Glutamatergic neuron (in vitro differentiated cells): ENCODE measurements at regions not wholly inside any gene's neighbourhood (a gene's known extent, or its start where the extent isn't known, plus 50 kb on each side); places are given as distances from the start of the nearest gene placed in this dataset.

Experiments used
- DNase-seq: peaks from one replicate; pipeline ENCODE4 v3.0.0; 2022
- H3K27ac Mint-ChIP-seq: one replicate; pipeline ENCODE4 v1.8.0; 2020; ENCODE audit warnings: mild to moderate bottlenecking, mixed read lengths, inconsistent platforms; ENCODE audit not compliant: unreplicated experiment
- H3K27me3 Mint-ChIP-seq: one replicate; pipeline ENCODE4 v1.8.0; 2020; ENCODE audit warnings: mild to moderate bottlenecking, moderate library complexity, mixed read lengths, inconsistent platforms; ENCODE audit not compliant: unreplicated experiment
- H3K36me3 Mint-ChIP-seq: one replicate; pipeline ENCODE4 v1.8.0; 2020; ENCODE audit warnings: mild to moderate bottlenecking, mixed read lengths, inconsistent platforms; ENCODE audit not compliant: unreplicated experiment
- H3K4me1 Mint-ChIP-seq: one replicate; pipeline ENCODE4 v1.8.0; 2020; ENCODE audit warnings: mild to moderate bottlenecking, low read depth, mixed read lengths, inconsistent platforms; ENCODE audit not compliant: unreplicated experiment
- H3K4me3 Mint-ChIP-seq: one replicate; pipeline ENCODE4 v1.8.0; 2020; ENCODE audit warnings: mild to moderate bottlenecking, mixed read lengths, inconsistent platforms; ENCODE audit not compliant: unreplicated experiment
- H3K9me3 Mint-ChIP-seq: one replicate; pipeline ENCODE4 v1.8.0; 2020; ENCODE audit warnings: mild to moderate bottlenecking, moderate library complexity, mixed read lengths, inconsistent platforms; ENCODE audit not compliant: unreplicated experiment
- TF ChIP-seq, protein P1 (sequence below): fragments of 200-600 bp; sonication (generic); IDR thresholded peaks from one replicate; pipeline ENCODE4 v1.5.0; 2021; ENCODE audit not compliant: partially characterized antibody, unreplicated experiment

DNA sequence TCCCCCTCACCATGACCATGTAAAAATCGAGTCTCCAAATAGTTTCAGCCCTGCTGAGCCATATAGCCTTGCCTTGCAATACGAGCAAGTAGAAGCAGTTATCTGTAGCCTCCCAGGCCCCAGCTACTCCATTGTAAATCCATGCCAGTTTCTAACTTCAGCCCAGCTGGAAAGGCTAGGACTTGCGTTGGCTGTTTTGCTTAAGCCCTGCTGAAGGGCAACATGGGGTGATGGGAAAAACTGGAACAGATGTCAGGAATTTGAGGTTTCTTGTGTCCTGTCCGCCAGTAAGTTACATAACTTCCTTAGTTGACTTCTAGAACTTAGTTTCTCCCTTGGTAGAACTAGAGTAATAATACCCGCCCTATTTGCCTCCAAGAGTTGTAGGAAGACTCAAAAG, 216.0 kb upstream of the SERP2 start:
- Mint-ChIP-seq H3K27ac (no peak overlapping the region), H3K36me3 (no peaks in the 10 kb centered on the region), H3K27me3 (peaks cover 1% of the 10 kb centered on the region), H3K4me1 (peaks cover 17% of the 10 kb centered on the region), H3K4me3 (no peak overlapping the region), H3K9me3 (peaks cover 5% of the 10 kb centered on the region)
- no peak for DNase-seq
- TF ChIP-seq, protein P1, sequence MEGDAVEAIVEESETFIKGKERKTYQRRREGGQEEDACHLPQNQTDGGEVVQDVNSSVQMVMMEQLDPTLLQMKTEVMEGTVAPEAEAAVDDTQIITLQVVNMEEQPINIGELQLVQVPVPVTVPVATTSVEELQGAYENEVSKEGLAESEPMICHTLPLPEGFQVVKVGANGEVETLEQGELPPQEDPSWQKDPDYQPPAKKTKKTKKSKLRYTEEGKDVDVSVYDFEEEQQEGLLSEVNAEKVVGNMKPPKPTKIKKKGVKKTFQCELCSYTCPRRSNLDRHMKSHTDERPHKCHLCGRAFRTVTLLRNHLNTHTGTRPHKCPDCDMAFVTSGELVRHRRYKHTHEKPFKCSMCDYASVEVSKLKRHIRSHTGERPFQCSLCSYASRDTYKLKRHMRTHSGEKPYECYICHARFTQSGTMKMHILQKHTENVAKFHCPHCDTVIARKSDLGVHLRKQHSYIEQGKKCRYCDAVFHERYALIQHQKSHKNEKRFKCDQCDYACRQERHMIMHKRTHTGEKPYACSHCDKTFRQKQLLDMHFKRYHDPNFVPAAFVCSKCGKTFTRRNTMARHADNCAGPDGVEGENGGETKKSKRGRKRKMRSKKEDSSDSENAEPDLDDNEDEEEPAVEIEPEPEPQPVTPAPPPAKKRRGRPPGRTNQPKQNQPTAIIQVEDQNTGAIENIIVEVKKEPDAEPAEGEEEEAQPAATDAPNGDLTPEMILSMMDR, result no peak

DNA sequence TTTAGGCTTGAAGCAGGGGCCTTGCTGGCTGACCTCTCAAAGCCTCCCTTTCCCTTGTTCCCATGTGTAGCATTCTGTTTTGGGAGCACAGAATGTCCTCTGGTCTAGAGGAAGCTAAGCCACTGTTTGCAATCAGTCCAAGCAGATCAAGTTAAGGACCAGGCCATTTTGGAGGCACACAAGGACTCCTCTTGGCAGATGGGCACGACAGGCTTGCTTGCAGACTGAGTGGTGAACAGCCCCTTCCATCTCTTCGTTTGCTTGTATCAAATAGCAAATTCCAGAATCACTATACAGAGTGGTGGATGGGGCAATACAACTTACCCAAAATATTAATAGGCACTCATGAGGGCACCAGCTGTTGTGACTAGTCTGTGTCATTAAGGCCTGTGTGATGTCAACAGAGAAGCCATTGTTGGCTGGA, 215.5 kb upstream of the SERP2 start:
- Mint-ChIP-seq H3K36me3 (no peaks in the 10 kb centered on the region), H3K4me3 (no peak overlapping the region), H3K4me1 (peaks cover 15% of the 10 kb centered on the region), H3K27me3 (peaks cover 1% of the 10 kb centered on the region), H3K27ac (no peak overlapping the region), H3K9me3 (peaks cover 5% of the 10 kb centered on the region)
- DNase-seq, result no peak
- TF ChIP-seq, protein P1, result no peak

DNA sequence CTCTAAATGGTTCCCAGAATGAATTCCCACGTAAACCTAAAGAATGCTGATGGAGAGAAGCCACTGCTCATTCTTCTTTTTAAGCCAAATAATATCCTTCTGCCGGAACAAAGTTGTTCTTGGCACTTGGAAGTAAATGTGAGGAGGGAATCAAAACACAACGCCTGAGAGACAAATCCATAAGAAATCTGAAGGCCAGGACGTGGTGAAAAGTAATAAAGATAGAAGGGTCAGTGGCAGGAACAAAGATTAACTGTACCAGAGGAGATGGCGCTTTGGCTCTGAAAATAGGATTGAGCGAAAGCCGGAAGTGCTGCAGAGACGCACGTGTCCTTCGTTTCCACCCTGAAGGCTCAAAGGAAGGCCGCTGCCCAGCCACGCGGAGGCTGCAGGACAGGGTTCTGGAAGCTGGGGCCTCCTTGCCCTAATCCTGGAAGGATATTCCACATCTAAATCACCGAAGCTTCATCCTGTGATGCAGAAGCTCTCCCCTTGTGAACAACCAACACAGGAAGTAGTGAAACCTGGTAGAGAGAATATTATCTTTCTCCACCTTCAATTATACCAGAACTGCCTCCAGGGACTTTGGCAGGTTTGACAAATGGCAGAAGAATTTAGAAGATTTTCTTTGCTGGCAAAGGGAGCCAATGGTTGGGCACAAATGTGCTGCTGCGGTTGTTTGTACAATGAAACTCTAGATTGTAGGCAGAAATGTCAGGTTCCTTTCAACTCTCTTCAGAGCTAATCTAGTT, 214.6 kb upstream of the SERP2 start:
- H3K27ac Mint-ChIP-seq, result no peak overlapping the region
- DNase-seq, result no peak
- peaks cover 5% of the 10 kb centered on the region for H3K9me3 Mint-ChIP-seq
- H3K27me3 Mint-ChIP-seq, result peaks cover 1% of the 10 kb centered on the region
- TF ChIP-seq, protein P1, result no peak
- no peak overlapping the region for H3K4me3 Mint-ChIP-seq
- peaks cover 8% of the 10 kb centered on the region for H3K4me1 Mint-ChIP-seq
- no peaks in the 10 kb centered on the region for H3K36me3 Mint-ChIP-seq

DNA sequence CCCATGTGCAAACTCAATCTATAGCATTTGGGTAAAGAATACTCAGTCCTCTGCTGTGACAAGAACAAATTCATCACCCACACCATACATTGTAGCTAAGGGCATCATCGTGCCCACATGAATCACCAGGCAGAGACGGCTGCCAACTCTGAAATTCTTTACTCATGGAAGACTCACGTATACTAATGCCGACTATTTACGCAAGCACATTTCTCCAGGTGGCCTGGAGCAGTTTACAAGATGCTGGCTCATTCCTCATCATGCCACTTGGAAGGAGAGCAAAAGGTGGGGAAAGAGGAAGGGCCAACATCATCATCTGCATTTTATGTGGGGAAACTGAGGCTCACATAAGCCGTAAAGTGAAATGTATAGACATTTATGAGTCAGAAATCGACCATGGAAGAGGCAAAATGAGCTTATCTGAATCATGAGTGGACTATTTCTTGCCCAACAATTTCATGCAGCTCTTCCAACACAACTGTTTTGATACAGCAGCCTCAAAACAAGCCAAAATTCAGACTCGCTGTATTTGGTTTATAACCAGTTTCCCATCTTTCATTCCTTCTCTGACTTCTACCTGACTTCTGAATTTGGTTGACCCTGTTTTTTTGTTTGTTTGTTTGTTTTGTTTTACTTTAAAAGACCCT, 213.9 kb upstream of the SERP2 start:
- peaks cover 1% of the 10 kb centered on the region for H3K27me3 Mint-ChIP-seq
- no peak overlapping the region for H3K27ac Mint-ChIP-seq
- H3K36me3 Mint-ChIP-seq, result no peaks in the 10 kb centered on the region
- TF ChIP-seq, protein P1, result no peak
- H3K4me1 Mint-ChIP-seq, result peaks cover 8% of the 10 kb centered on the region
- no peak overlapping the region for H3K4me3 Mint-ChIP-seq
- H3K9me3 Mint-ChIP-seq, result peaks cover 1% of the 10 kb centered on the region
- no peak for DNase-seq

DNA sequence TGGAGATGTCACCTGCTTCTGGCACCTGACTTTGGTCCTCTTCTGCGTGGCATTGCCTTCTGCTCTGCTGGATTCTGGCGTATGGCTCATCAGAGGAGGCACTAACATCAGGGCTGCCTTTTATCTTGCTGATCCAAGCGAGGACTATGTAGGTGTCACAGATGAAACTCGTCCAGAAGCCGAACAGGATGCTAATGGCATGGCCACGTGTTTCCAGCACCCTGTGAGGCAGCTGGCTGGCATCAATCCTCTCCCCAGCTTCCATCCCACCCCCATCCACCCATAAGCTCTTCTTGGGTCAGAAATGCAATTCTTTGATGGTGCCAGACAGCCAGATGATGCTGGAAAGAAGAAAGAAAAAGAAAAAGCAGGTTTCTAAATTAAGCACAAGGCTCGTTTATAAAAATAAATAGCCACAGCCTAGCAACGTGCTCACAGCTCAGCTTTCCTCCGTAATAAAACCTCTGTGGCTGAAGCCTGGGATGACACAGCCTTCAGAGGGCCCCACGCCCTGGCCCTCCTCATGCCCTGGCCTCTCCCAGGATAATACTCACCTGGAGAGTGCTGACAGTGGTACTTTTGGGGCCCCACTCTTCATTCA, 212.9 kb upstream of the SERP2 start:
- Mint-ChIP-seq H3K4me1 (peaks cover 11% of the 10 kb centered on the region), H3K27me3 (peaks cover 1% of the 10 kb centered on the region)
- DNase-seq, result no peak

More for the DNA sequence above, 212.9 kb upstream of the SERP2 start:
- Mint-ChIP-seq H3K9me3 (peaks cover 3% of the 10 kb centered on the region), H3K27ac (no peak overlapping the region), H3K36me3 (no peaks in the 10 kb centered on the region), H3K4me3 (no peak overlapping the region)
- TF ChIP-seq, protein P1, result no peak
